ENCODE measurements at regions not wholly inside any gene's neighbourhood (a gene's known extent, or its start where the extent isn't known, plus 50 kb on each side); places are given as distances from the start of the nearest gene placed in this dataset.
"Not testable (repeated sequence)": the region's sequence is repeated elsewhere in the genome, so short reads cannot be mapped to it uniquely, and the experiment has no call there.

DNA sequence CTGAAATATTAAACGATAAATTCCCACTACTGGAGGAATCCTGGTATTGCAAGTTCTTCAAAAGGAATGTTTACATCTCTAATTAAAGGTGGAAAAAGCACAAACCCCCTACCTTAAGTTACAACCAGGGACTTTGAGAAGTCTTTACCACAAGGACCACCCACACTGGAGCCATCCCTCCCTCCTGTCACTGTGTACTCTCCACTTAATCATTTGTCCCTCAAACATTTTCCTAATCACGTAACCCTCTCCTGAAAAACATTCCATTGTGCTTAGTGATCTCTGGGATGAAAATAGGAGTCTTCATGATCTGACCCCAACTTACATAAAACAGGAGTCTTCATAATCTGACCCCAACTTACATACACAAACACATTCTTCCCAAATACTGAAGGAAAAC, 85.7 kb downstream of the SUCLG1 start:
- DNase-seq (ENCODE audit: low read depth), result no peak

- DNase-seq (ENCODE audit: low read depth), result no peak
Observed at GRCh38 chr2:84362541-84362940, 96.5 kb downstream of the SUCLG1 start.

- DNase-seq (ENCODE audit: low read depth), result no peak
Observed at GRCh38 chr2:84338069-84338468, 121.0 kb downstream of the SUCLG1 start.

DNA sequence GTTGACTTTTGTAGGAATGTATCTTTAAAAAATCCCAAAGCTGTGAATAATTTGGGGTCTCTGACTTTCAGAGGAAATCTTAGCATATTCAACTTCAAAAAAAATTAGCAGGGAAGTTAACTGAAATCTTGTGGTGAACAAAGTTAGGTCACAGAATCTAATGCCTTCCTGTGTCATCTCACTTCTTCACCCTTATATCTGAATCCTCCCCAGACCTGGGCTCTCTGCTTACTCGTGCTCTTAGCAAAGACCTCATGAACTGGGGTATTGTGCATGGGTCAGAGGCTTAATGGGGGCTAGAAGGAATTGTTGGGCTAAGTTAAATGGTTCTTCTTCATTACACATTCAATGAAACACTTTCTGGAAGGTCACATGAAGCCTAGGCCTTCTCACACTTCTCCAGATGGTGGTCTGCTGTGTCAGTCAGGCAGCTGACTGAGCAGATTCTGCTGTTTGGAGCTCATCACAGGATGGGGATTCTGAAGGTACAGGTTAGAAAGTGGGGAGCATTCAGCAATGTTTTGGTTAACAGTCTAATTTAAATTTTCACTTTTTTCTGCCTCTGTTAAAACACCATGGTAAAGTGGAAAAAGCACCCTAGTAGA, 131.3 kb downstream of the SUCLG1 start:
- no peak for DNase-seq (ENCODE audit: low read depth)

DNA sequence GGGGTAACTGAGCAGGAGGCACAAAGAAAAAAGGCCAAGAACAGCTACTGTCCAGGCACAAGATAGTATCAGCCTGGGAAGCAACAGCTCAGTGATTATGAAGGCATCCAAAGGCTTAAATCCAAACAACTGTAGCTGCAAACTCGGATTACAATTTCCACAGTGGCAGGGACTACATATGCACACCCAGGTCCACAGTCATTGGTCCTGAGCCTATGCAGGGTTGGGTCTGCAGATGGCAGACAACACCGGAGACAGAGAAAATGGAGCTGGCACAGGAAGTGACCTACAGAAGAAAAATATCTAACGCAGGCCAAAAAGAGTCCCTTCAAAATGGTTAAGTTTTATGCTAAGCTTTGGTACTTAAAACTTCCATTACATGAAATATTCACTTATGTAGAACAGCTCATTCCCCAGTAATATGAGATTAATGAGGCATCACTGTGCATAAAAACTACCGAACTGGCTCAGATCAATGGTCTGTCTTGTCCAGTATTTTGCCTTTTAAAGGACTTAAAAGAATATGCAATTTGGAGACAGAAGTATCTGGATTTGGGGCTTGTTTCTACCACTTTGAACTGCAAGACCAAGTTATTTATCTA, 132.1 kb downstream of the SUCLG1 start:
- no peak for DNase-seq (ENCODE audit: low read depth)

DNA sequence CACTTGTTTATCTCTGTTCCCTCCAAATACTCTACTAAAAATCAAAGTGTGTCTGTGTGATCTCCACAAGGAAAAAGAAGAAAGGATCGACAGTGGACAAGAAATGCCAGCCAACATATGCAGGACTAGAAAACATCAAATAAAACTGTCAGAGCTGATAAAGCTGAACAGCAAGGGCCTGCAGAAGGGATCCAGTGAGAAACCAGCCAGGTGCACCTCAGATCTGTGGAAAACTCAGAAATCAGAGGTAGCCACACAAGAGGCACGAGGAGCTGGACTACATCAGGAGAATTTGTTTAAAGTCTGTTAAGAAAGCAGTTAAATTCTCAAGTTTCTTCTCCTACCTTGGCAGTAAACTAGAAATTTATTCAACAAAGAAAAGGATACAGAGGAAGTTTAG, 135.2 kb downstream of the SUCLG1 start:
- DNase-seq (ENCODE audit: low read depth), result no peak

GRCh38 chr2:84320940-84321339, 138.1 kb downstream of the SUCLG1 start:
- no peak for DNase-seq (ENCODE audit: low read depth)

- DNase-seq (ENCODE audit: low read depth), result no peak
Observed at GRCh38 chr2:84319581-84319980, 139.5 kb downstream of the SUCLG1 start.

GRCh38 chr2:84317135-84317534, 141.9 kb downstream of the SUCLG1 start:
- DNase-seq (ENCODE audit: low read depth), result no peak

DNA sequence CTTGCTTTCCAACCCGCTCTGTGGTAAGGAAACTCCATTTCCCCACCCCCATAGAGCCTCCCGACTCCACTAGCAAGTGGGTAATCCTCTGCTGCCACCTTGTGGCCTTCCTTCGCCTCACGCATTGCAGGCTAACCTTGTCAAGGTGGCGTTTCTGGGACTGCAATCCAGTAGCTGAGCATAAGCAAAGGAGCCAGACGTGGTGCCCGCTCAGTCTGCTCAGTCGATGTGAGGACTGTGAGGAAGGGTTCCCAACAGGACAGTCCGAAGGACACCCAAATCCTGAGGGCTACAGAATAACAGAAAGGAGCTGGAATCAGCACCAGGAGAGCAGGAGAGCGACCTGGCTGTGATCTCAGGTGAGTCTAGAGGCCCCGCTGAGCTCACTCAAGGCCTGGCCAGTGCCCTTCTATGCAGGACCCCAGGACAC, 144.2 kb downstream of the SUCLG1 start:
- DNase-seq (ENCODE audit: low read depth), result peak; percentile 56

DNA sequence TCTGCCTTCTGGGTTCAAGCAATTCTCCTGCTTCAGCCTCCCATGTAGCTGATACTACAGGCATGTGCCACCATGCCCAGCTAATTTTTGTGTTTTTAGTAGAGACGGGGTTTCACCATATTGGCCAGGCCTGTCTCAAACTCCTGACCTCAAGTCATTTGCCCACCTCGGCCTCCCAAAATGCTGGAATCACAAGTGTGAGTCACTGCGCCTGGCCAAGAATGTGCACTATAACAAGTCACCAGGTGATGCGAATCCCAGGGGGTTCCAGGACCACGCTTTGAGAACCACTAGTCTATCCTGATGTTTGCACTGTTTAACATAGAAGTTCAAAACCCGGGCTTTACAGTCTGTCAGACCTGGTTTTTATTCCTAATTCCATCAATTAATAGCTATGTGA, 144.8 kb downstream of the SUCLG1 start:
- no peak for DNase-seq (ENCODE audit: low read depth)

DNA sequence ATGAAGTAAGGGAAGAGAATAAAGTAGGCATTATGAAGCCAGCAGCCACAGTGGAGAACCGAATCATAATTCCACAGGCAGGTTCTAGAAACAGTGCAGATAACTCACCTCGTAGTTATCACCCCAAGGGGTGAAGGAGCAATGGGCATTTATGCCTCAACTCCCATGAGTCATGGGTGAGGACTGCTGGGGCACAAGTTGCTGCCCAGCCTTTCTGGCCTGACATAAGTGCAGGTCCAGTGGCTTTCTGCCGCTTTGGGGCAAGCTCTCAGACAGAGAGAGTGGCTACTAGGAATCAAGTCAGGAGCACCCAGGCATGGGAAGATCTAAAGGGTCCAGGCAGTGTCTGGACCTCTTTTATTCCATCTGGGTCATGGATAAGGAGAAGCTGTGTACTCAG, 149.8 kb downstream of the SUCLG1 start:
- no peak for DNase-seq (ENCODE audit: low read depth)

GRCh38 chr2:84306361-84306760, 152.7 kb downstream of the SUCLG1 start:
- no peak for DNase-seq (ENCODE audit: low read depth)

DNA sequence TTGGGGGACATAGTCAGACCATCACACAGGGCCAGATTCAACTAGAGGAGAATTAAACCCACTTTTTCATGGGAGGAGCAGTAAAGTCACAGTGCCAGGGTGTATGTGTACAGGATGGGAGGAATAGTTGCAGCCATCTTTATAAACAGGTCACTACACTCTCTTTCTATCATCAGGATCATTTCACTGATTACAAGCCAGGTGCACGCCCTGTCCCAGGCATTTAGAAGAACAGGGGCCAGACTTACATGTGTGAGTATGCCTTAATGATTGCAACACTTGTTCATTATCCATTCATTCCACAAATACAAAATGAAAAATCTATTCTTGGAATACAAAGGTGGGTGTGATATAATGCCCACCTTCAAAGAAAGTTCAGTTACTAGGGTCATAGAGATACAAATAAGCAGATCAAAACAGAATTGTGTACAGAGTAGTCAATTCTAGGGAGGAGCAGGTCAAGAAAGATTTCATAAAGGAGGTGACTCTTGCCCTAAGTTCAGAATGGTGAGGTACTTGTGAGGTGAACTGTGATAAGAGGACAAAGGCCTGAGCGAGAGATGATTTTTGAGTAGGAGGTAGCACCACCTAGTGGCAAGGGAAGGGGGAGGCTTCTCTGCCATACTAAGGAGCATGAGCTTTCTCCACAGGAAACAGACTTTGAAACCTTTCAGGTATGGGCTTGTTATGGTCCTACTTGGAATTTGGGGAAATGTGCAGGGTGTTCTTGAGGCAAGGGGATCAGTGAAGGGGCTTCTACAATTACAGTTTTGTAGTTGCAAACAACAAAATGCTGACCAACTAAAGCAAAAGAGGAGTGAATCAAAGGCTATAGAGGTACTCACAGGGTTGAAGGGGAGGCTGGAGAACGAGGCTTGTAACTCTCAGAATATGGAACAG, 156.3 kb downstream of the SUCLG1 start:
- no peak for DNase-seq (ENCODE audit: low read depth)

DNA sequence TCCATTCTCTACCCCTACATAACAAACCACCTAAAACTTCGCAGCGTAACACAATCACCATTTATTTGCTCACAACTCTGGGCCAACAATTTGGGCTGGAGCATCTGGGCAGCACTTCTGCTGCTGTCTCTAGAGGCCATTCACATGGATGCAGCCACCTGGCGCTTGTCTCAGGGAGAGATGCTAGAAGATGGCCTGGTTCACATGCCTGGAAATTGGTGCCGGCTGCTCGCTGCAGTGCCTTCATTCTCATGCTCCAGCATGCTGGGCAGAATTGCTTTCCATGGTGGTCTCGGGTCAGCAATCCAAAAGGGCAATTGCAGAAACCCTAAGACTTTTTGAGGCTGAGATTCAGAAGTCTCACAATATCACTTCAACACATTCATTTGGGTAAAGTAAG, 157.4 kb downstream of the SUCLG1 start:
- no peak for DNase-seq (ENCODE audit: low read depth)

DNA sequence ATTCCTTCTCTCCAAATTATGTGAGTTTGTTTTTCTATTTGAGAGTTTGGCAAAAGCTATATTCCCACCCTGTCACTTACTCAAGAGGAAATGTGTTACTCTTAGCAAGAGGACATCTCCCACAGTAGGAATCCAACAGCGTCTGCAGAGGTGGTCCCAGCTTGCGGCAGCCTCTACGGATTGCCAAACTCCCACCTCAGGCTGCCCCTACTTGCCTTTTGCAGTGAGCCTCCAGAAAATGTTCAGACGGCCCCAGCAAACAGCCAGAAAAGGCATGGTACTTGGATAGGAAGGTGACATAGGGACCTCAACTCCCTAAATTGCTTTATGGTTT, 158.4 kb downstream of the SUCLG1 start:
- no peak for DNase-seq (ENCODE audit: low read depth)

DNA sequence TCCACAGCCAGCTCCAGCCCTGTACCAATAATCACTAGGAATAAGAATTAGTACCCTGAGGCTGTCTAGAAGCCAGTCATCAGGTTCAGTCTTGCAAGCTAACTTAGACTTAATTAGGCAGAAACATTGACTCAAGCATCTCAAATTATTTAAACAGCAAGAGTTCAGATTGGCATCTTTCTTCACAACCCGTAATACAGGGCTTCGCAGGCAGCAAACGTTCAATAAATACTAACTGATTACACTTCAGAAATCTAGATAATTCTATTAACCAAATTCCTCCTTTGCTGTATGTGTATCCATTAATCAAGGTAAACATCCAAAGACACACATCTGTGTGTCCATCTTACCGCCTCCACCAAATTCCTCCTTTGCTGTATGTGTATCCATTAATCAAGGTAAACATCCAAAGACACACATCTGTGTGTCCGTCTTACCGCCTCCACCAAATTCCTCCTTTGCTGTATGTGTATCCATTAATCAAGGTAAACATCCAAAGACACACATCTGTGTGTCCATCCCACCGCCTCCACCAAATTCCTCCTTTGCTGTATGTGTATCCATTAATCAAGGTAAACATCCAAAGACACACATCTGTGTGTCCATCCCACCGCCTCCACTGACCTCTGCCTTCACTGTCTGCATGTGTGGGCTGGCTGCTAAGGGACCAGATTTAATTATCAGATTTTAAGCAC, 158.9 kb downstream of the SUCLG1 start:
- DNase-seq (ENCODE audit: low read depth), result not testable (repeated sequence)

- no peak for DNase-seq (ENCODE audit: low read depth)
Observed at GRCh38 chr2:84299211-84299775, 159.8 kb downstream of the SUCLG1 start.

GRCh38 chr2:84297155-84297554, 161.9 kb downstream of the SUCLG1 start:
- no peak for DNase-seq (ENCODE audit: low read depth)

GRCh38 chr2:84293791-84294380, 165.2 kb downstream of the SUCLG1 start:
- DNase-seq (ENCODE audit: low read depth), result no peak

DNA sequence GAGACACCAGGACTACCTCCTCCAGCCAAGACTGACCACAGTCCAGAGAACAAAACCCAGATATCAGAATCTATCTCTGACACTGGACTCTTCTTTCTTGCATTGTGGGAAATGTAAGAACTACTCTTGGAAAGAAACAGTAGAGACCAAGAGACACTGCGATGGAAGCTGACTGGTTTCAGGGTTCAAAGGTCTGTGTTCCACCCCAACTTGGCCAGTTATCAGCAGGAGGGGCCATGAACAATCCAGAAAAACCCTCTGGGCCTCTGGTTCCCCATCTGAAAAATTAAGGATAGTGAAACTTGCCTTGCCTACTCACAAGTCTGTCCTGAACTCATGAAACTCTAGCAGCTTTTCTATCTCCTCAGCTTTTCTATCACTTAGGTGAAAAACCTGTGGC, 166.5 kb downstream of the SUCLG1 start:
- DNase-seq (ENCODE audit: low read depth), result no peak

DNA sequence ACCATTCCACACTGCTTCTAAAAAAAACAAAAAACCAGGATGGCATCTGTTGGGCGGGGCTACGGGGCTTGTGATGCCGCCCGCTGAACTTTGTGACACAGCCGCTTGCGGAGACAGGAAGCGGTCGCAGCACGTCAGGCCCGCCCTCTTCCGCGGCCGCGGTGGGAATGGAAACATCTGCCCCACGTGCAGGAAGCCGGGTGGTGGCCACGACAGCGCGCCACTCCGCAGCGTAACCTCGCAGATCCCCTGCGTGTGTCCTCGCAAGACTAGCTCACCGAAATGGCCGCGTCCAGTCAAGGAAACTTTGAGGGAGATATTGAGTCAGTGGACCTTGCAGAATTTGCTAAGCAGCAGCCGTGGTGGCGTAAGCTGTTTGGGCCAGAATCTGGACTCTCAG, 168.5 kb downstream of the SUCLG1 start:
- no peak for DNase-seq (ENCODE audit: low read depth)

All from T follicular helper cell (primary cell).